ENCODE measurements at regions not wholly inside any gene's neighbourhood (a gene's known extent, or its start where the extent isn't known, plus 50 kb on each side); places are given as distances from the start of the nearest gene placed in this dataset.

- no peaks in the 10 kb centered on the region for H3K4me1 ChIP-seq
- ATAC-seq (no peak), DNase-seq (no peak)
- H3K4me3 ChIP-seq = no peak overlapping the region
- H3K36me3 ChIP-seq = no peaks in the 10 kb centered on the region
- 83% methylated on average over 1 of the region's 1 CpG for WGBS (ENCODE audit: insufficient coverage, low coverage, low lambda C conversion rate, missing lambda C conversion rate)
- TF ChIP-seq CTCF (IDR thresholded peaks at IDR 0.05) (no peak), POLR2A (IDR thresholded peaks at IDR 0.05) (no peak)
- H3K9me3 ChIP-seq = no peaks in the 10 kb centered on the region
- intact Hi-C loops (cut with DNase I) = no loop called here
- no peaks in the 10 kb centered on the region for H3K27me3 ChIP-seq
- H3K27ac ChIP-seq = no peak overlapping the region
Observed at GRCh38 chr5:106113922-106114321, 1556.8 kb downstream of the EFNA5 start.

GRCh38 chr5:106106384-106106783 is 1564.4 kb downstream of the EFNA5 start:
- 47% methylated on average over 2 of the region's 2 CpGs for WGBS (ENCODE audit: insufficient coverage, low coverage, low lambda C conversion rate, missing lambda C conversion rate)
- intact Hi-C loops (cut with DNase I) = no loop called here
- H3K36me3 ChIP-seq = no peaks in the 10 kb centered on the region
- no peaks in the 10 kb centered on the region for H3K27me3 ChIP-seq
- no peaks in the 10 kb centered on the region for H3K9me3 ChIP-seq
- H3K27ac ChIP-seq = no peak overlapping the region
- TF ChIP-seq POLR2A (IDR thresholded peaks at IDR 0.05) (no peak), CTCF (IDR thresholded peaks at IDR 0.05) (no peak)
- peaks cover 0 to 3% (median 0%) of the 10 kb centered on the region in 4 donors for H3K4me1 ChIP-seq
- DNase-seq = no peak
- no peak for ATAC-seq
- H3K4me3 ChIP-seq = no peak overlapping the region

GRCh38 chr5:106097340-106097739 is 1573.4 kb downstream of the EFNA5 start:
- Histone ChIP-seq H3K4me3 (no peak overlapping the region), H3K9me3 (no peaks in the 10 kb centered on the region), H3K4me1 (no peaks in the 10 kb centered on the region), H3K27ac (no peak overlapping the region), H3K27me3 (no peaks in the 10 kb centered on the region), H3K36me3 (no peaks in the 10 kb centered on the region)
- intact Hi-C loops (cut with DNase I) = no loop called here
- TF ChIP-seq CTCF (IDR thresholded peaks at IDR 0.05) = no peak
- no peak for TF ChIP-seq POLR2A (IDR thresholded peaks at IDR 0.05)
- 44% methylated on average over 1 of the region's 1 CpG for WGBS (ENCODE audit: insufficient coverage, low coverage, low lambda C conversion rate, missing lambda C conversion rate)
- DNase-seq (no peak), ATAC-seq (no peak)

- Histone ChIP-seq H3K4me3 (no peak overlapping the region), H3K27me3 (no peaks in the 10 kb centered on the region), H3K36me3 (no peaks in the 10 kb centered on the region), H3K9me3 (no peaks in the 10 kb centered on the region), H3K4me1 (no peaks in the 10 kb centered on the region), H3K27ac (no peak overlapping the region)
- DNase-seq (no peak), ATAC-seq (no peak)
- intact Hi-C loops (cut with DNase I) = no loop called here
- TF ChIP-seq POLR2A (IDR thresholded peaks at IDR 0.05) = no peak
- TF ChIP-seq CTCF (IDR thresholded peaks at IDR 0.05) = no peak
Observed at GRCh38 chr5:106094839-106095238, 1575.9 kb downstream of the EFNA5 start.

GRCh38 chr5:106094204-106094607 is 1576.5 kb downstream of the EFNA5 start:
- Histone ChIP-seq H3K4me3 (no peak overlapping the region), H3K36me3 (no peaks in the 10 kb centered on the region), H3K27me3 (no peaks in the 10 kb centered on the region), H3K9me3 (no peaks in the 10 kb centered on the region), H3K4me1 (no peaks in the 10 kb centered on the region), H3K27ac (no peak overlapping the region)
- ATAC-seq (no peak), DNase-seq (no peak)
- intact Hi-C loops (cut with DNase I) = no loop called here
- WGBS (ENCODE audit: insufficient coverage, low coverage, low lambda C conversion rate, missing lambda C conversion rate) = 33% methylated on average over 4 of the region's 4 CpGs
- TF ChIP-seq CTCF (IDR thresholded peaks at IDR 0.05) = no peak
- TF ChIP-seq POLR2A (IDR thresholded peaks at IDR 0.05) = no peak

Data from right lobe of liver (tissue), 6 donors.